HFFc6 (cell line): ENCODE measurements at regions not wholly inside any gene's neighbourhood (a gene's known extent, or its start where the extent isn't known, plus 50 kb on each side); places are given as distances from the start of the nearest gene placed in this dataset.

Source experiments
- DNase-seq: peaks from one replicate; pipeline ENCODE4 v3.0.0-alpha.2; 2018
- H3K27ac Mint-ChIP-seq: 2 replicates; pipeline ENCODE4 v1.8.0; 2020; ENCODE audit warnings: mild to moderate bottlenecking, mixed read lengths
- H3K27me3 Mint-ChIP-seq: 2 replicates; pipeline ENCODE4 v1.8.0; 2021; ENCODE audit warnings: mild to moderate bottlenecking, moderate library complexity, mixed read lengths; ENCODE audit not compliant: insufficient read depth
- H3K36me3 Mint-ChIP-seq: 2 replicates; pipeline ENCODE4 v1.8.0; 2021; ENCODE audit warnings: low read depth, mixed read lengths
- H3K4me1 Mint-ChIP-seq: 2 replicates; pipeline ENCODE4 v1.8.0; 2020; ENCODE audit warnings: low read depth, mixed read lengths
- H3K4me3 Mint-ChIP-seq: 2 replicates; pipeline ENCODE4 v1.8.0; 2020; ENCODE audit warnings: mild to moderate bottlenecking, moderate library complexity, mixed read lengths
- H3K9me3 Mint-ChIP-seq: 2 replicates; pipeline ENCODE4 v1.8.0; 2020; ENCODE audit warnings: mild to moderate bottlenecking, mixed read lengths
- CTCF ChIP-seq: fragments of 200-600 bp; sonication (generic); IDR thresholded peaks from 2 replicates; pipeline ENCODE4 v1.5.0; 2021; ENCODE audit warnings: antibody characterized with exemption, mild to moderate bottlenecking

GRCh38 chr16:73553941-73554660 lies 506.2 kb upstream of the ZFHX3 start:
- Mint-ChIP-seq H3K36me3 (no peaks in the 10 kb centered on the region), H3K9me3 (peaks cover 3% of the 10 kb centered on the region; the same call in 1 of the 2 replicates), H3K4me3 (no peak overlapping the region), H3K27me3 (peaks cover 8% of the 10 kb centered on the region), H3K4me1 (0 out of 2 replicates have a peak, but pooled peaks cover 4% of the 10 kb centered on the region), H3K27ac (no peak overlapping the region)
- no peak for TF ChIP-seq CTCF
- DNase-seq = no peak

- Mint-ChIP-seq H3K9me3 (no peaks in the 10 kb centered on the region), H3K4me3 (no peak overlapping the region), H3K27ac (no peak overlapping the region), H3K4me1 (peaks cover 6% of the 10 kb centered on the region), H3K27me3 (peaks cover 24% of the 10 kb centered on the region), H3K36me3 (no peaks in the 10 kb centered on the region)
- no peak for TF ChIP-seq CTCF
- DNase-seq = no peak
Observed at GRCh38 chr16:73549984-73550631, 502.2 kb upstream of the ZFHX3 start.

- DNase-seq = no peak
- Mint-ChIP-seq H3K36me3 (no peaks in the 10 kb centered on the region), H3K9me3 (no peaks in the 10 kb centered on the region), H3K27me3 (peaks cover 41% of the 10 kb centered on the region), H3K4me3 (no peak overlapping the region), H3K27ac (no peak overlapping the region), H3K4me1 (peaks cover 6% of the 10 kb centered on the region)
- TF ChIP-seq CTCF = no peak
Observed at GRCh38 chr16:73547552-73548403, 499.9 kb upstream of the ZFHX3 start.

GRCh38 chr16:73546341-73546845 lies 498.5 kb upstream of the ZFHX3 start:
- Mint-ChIP-seq H3K4me3 (no peak overlapping the region), H3K27ac (no peak overlapping the region), H3K36me3 (no peaks in the 10 kb centered on the region), H3K9me3 (no peaks in the 10 kb centered on the region), H3K27me3 (peaks cover 39% of the 10 kb centered on the region), H3K4me1 (peaks cover 6% of the 10 kb centered on the region)
- no peak for TF ChIP-seq CTCF
- DNase-seq = no peak

DNA sequence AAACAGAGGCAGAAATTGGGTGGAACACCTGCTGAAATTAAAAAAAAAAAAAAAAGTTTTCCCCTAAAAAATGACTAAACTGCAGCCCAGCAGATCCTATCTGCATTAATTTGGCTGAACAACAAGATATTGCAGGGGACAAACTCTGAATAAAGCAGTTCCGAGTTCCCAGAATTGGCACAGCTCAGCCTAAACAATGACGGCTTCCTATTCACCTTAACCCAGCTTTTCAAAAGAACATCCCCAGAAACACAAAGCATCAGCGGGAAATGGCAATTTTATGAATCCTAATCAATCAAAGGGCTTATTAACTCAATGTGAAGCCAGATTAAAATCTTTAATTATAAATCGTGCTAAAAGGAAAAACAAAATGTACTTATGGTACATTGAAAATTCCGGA lies 497.8 kb upstream of the ZFHX3 start:
- Mint-ChIP-seq H3K4me1 (peaks cover 6% of the 10 kb centered on the region), H3K27ac (no peak overlapping the region), H3K4me3 (no peak overlapping the region), H3K36me3 (no peaks in the 10 kb centered on the region), H3K9me3 (no peaks in the 10 kb centered on the region), H3K27me3 (peaks cover 42% of the 10 kb centered on the region)
- DNase-seq = no peak
- no peak for TF ChIP-seq CTCF
